GM13976 (cell line): ENCODE measurements at regions not wholly inside any gene's neighbourhood (a gene's known extent, or its start where the extent isn't known, plus 50 kb on each side); places are given as distances from the start of the nearest gene placed in this dataset.
A peak's percentile ranks its signal among the peaks of the same experiment; 100 is the strongest.

Experiments
- DNase-seq: peaks from one replicate; pipeline ENCODE4 v3.0.0; 2012; ENCODE audit warnings: low spot score
- in situ Hi-C: fragments of 300-500 bp; cut with MboI; formaldehyde crosslinking; loops from one replicate; pipeline ENCODE4 v1.12.0; 2022; ENCODE audit warnings: low sequenced_read_pairs, mixed read lengths, inconsistent platforms; ENCODE audit not compliant: unreplicated experiment
- TF ChIP-seq, protein P1 (sequence below): IDR thresholded peaks from 2 replicates; pipeline ENCODE4 v1.5.1; 2012; ENCODE audit warnings: borderline replicate concordance, mild to moderate bottlenecking; ENCODE audit not compliant: insufficient read depth; ENCODE audit errors: extremely low read depth, missing control alignments, control extremely low read depth

DNA sequence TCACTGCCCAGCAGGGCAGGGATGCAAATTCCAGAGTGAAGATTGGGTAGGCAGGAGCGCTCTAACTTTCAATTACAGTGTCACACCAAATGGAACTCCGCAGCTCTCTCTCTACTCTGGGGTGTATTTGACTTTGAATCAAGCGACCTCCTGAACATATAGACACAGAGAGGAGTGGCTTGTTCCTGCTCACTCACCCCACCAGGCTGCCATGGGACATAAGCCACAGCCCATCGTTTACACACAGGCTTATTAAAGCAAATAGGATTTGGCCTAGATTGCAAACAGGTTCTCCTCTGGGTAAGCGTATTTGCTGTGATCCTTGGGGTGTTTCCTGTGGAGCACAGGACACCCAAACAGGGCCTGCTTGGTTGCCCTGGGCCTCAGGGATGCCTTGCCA, 281.6 kb upstream of the CCL2 start:
- TF ChIP-seq, protein P1, sequence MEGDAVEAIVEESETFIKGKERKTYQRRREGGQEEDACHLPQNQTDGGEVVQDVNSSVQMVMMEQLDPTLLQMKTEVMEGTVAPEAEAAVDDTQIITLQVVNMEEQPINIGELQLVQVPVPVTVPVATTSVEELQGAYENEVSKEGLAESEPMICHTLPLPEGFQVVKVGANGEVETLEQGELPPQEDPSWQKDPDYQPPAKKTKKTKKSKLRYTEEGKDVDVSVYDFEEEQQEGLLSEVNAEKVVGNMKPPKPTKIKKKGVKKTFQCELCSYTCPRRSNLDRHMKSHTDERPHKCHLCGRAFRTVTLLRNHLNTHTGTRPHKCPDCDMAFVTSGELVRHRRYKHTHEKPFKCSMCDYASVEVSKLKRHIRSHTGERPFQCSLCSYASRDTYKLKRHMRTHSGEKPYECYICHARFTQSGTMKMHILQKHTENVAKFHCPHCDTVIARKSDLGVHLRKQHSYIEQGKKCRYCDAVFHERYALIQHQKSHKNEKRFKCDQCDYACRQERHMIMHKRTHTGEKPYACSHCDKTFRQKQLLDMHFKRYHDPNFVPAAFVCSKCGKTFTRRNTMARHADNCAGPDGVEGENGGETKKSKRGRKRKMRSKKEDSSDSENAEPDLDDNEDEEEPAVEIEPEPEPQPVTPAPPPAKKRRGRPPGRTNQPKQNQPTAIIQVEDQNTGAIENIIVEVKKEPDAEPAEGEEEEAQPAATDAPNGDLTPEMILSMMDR, result no peak
- DNase-seq, result no peak
- in situ Hi-C loops, result no loop called here

DNA sequence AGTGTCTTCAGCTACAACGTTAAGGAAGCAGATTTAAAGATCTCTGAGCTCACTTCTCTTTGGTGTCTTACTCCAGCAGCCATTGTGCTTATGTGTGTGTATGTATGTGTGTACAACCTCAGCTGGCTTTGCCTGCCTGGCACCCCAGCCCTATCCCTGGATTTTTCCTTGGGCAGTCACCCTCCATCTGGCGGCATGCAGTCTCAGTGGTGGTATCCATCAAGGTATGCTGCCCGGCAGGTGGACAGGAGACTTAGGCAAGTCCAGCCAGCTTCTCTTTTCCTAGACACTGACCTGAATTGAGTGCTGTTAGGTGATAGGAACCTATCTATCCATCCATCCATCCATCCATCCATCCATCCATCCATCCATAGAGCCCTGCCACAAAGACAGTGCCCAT, 280.8 kb upstream of the CCL2 start:
- in situ Hi-C loops, result no loop called here
- TF ChIP-seq, protein P1, result no peak
- DNase-seq, result no peak

DNA sequence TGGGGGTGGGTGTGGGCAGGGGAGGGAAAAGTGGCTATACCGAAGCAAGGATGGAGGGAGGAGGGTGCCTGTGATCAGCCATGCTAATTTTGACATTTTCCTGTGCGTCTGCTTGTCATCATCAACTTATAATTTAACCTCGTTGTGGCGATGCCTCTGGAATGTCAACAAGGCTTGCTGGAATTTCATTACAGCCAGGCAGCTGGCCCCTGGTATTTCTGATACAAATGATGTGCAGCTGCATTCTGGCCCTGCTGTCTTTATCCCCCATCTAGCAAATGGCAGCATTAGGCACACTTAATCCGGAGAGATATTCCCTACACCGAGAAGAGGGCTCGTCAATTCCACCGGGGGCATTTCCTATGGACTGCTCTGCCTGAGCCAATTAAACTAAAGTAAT, 278.3 kb upstream of the CCL2 start:
- DNase-seq, result no peak
- TF ChIP-seq, protein P1, result no peak
- in situ Hi-C loops, result no loop called here

DNA sequence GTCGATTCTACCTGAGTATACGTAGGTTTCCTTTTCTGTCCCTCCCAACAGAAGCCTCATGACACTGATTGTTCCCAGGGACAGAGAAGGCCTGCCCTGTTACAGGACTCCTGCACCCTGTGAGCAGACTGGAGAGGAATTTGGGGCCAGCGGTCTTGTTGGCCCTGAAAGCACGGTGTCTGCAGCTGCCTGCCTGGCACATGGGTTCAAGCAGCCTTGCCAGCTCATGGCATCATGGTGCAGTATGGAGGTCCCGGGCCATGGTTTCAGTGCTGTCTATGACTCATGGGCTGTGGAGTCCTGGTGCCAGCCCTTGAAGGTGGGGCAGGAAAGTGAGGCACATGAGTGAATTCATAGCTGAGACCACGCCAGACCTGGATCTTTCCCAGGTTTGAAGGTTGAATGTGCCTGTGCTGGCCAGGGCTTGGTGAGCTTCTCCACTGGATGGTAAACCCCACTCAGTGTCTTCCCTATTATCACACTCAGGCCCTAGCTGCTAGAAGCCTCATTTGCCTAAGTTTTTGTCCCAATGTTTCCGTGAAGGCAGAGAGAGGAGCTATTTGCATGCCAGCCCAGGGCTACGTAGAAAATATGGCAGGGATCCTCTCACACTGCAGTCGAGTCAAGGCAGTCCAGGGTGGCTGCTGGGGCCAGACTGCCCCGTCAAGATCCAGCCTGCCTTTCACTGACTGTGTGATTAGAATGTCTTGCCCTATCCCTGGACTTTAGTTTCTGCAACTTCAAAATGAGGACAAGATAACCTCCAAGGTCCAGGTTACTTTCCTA, 277.2 kb upstream of the CCL2 start:
- DNase-seq, result no peak
- TF ChIP-seq, protein P1, result no peak
- in situ Hi-C loops, result no loop called here

DNA sequence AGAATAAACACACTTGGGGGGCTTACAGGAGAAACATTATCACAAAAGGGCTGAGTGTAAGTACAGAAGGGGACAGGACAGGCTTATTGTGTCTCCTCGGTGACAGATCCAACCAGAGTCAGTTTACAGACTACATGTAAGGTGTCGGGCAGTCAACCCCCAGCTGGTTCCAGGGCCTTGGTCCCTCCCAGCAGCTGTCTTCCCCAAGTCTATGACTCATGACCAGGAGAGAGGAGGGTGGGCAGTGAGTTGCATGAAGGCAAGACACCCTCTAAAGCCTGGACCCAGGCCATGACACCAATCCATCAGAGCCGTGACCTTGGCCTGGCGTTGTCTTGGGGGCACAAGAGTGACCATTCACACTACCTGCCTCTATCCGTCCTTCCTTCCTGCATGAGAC, 276.2 kb upstream of the CCL2 start:
- in situ Hi-C loops, result no loop called here
- DNase-seq, result no peak
- TF ChIP-seq, protein P1, result no peak

DNA sequence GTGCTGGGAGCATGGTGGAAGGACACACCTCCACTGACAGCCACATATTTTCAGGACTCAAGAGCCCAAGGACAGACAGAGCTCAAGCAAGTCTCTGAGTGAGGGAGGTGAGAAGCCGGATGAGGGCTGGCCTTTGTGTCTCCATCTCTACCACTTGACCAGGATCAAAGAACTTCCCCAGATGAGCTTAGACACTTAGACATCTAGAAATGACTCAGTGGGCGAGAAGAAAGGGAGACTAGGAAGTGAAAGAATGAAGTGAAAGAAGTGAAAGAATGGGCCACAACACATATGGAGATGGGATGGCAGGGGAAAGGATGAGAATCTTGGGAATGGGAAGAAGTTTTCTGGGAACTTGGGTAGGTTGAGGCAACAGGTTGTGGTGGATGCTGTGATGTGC, 274.9 kb upstream of the CCL2 start:
- peak; percentile 40 for DNase-seq
- in situ Hi-C loops, result no loop called here

More for the DNA sequence above, 274.9 kb upstream of the CCL2 start:
- TF ChIP-seq, protein P1, result no peak
